ENCODE measurements at regions not wholly inside any gene's neighbourhood (a gene's known extent, or its start where the extent isn't known, plus 50 kb on each side); places are given as distances from the start of the nearest gene placed in this dataset.

GRCh38 chr6:141451511-141452353 is 681.0 kb upstream of the GJE1 start:
- no peak for DNase-seq (ENCODE audit: low read depth)

DNA sequence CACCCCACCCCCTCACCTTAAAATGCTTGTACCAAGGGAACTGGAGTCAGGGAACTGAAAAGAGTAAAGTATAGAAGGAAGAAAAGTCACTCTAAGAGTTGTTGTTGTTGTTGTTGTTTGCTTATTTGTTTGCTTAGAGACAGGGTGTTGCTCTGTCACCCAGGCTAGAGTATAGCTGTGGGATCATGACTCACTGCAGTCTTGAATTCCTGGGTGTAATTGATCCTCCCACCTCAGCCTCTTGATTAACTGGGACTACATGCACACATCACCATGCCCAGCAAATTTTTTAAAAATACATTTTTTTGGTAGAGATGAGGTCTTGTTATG is 681.6 kb upstream of the GJE1 start:
- DNase-seq (ENCODE audit: low read depth), result no peak

DNA sequence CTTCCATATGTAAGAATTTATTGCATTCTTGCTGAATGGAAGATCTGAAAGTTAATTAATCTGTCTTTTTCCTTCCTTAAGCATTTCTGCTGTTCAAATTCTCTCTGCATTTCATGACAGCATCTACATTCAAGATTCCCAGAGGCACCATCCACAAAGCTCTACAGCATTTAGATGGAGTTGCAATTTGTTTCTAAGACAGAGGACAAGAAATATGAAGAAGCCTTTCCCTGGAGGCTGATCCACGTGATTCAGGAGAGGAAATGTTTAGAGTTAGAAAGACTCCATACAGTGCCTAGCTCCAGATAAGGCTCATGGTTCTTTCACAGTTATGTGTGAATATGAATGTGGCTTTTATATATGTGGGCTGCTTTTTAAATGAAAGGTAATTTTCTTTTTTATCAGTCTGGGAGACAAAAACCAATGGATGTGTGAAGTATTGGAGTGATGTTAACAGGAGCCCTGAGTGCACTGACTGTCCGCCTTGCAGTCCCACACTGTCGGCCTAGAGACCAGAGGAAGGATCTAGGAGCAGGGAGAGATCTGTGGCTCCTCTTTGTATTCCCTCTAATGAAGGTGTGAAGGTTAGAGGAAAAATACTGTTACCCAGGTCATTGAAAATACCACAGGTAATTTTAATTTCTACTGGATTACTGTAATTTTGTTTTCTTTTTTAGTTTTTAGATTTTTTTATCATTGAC is 686.6 kb upstream of the GJE1 start:
- DNase-seq (ENCODE audit: low read depth), result no peak

GRCh38 chr6:141443668-141444289 is 688.9 kb upstream of the GJE1 start:
- no peak for DNase-seq (ENCODE audit: low read depth)

- no peak for DNase-seq (ENCODE audit: low read depth)
These were observed 689.7 kb upstream of the GJE1 start for GRCh38 chr6:141443032-141443431.

DNA sequence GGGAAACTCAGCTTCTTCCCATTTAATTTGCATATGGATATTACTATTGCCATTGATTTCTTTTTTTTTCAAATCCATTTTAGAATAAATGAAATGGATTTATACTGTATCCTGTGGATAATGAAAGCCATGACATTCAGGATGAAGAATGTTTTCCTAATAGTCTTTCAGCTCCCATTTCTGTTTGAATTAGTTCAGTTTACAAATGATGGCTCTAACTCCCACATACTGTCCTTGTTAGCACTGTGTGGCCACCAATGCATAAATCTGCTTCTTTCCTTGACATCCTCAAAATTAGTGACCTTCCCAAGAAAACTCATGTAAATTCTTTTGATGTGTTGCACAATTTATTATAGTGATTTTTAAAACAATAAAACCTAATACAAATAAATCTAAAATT is 693.2 kb upstream of the GJE1 start:
- DNase-seq (ENCODE audit: low read depth), result no peak

- no peak for DNase-seq (ENCODE audit: low read depth)
These were observed 695.0 kb upstream of the GJE1 start for GRCh38 chr6:141437685-141438084.

DNA sequence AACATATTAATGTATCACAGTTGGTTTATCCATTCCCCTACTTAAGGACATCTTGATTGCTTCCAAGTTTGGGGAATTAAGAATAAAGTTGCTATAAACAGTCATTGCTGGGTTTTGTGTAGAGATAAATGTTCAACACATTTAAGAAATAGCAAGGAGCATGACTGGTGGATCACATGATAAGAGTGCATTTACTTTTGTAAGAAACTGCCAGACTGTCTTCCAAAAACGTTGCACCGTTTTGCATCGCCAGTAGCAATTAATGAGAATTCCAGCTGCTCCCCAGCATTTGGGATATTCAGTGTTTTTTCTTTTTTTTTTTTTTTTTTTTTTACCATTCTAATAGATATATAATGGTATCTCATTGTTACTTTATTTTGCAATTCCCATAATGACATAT is 695.7 kb upstream of the GJE1 start:
- no peak for DNase-seq (ENCODE audit: low read depth)

DNA sequence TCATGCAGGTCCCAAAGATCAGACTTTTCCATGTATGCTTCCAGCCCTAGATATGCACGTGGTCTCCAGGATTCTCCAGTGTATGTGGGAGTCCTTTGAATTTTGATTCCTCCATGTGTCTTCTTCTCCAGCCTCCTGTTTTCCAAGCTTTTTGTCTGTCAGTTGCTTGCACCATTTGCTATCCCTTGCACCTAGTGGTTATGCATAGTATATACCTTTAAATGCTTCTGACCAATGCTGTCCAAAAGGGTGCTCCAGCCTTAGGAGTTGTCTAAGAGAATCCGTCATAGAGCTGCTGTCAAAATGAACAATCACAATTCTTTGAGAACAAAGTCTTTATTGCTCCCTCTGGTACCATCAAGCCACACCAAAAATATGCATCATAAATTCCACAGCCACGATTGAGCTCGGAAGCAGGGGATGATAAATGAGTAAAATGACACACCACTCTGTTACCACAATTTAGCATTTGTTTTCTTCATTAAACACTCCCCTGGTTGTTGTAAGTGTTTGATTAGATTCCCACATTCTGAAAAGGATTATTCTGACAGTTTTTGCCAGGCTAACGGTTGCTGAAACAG is 706.2 kb upstream of the GJE1 start:
- DNase-seq (ENCODE audit: low read depth), result no peak

- DNase-seq (ENCODE audit: low read depth), result no peak
These were observed 711.3 kb upstream of the GJE1 start for GRCh38 chr6:141421378-141421777.

DNA sequence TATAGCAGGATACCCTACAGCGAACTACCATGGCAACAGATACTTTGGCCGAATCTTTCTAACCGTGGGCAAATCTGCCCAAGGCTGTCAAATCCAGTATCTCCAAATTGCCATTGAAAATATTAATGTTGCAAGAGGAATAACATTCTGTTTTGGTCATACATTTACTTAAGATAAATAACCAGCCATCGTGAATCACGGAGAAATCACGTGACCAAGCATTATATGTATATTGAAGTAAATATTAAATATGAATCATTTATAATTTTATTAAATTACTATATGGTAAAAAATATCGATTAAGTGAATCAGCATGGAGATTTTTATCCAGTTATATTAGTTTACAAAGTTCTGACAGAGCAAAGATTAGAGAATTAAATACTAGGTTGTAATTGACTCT is 714.6 kb upstream of the GJE1 start:
- DNase-seq (ENCODE audit: low read depth), result no peak

DNA sequence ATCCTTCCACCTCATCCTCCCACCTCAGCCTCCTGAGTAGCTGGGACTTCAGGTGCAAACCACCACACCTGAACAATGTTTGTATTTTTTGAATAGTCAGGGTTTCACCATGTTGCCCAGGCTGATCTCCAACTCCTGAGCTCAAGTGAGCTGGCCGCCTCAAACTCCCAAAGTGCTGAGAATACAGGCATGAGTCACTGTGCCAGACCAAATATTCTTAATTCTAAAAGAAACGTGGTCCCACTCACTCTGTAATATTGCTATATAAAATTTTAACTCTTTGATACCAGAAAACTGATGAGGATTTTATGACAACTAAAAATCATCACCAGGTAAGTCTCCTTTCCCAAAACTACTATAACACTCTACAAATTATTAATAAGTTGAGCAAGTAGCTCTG is 716.8 kb upstream of the GJE1 start:
- no peak for DNase-seq (ENCODE audit: low read depth)

- no peak for DNase-seq (ENCODE audit: low read depth)
These were observed 719.5 kb upstream of the GJE1 start for GRCh38 chr6:141413196-141413595.

GRCh38 chr6:141406761-141407160 is 726.0 kb upstream of the GJE1 start:
- DNase-seq (ENCODE audit: low read depth), result no peak

DNA sequence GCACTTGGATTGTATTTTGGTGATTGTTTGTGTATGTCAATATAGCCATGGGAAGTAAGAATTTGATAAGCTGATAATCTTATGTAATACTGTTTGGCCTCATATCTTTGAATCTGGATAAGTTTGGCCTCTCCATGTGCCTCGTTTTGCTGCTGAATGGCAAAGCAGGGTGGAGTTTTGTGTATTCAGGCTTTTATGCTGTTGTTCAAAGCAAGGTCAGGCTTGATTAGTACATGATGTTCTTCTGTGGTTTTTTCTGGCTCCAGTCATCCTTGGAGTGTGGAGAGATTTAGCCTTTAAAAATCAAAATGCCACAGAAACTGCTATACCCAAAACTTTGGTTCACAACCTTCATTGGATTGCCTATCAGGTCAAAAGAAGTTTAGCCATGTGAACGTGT is 728.9 kb upstream of the GJE1 start:
- DNase-seq (ENCODE audit: low read depth), result no peak

GRCh38 chr6:141403103-141403502 is 729.6 kb upstream of the GJE1 start:
- DNase-seq (ENCODE audit: low read depth), result no peak

DNA sequence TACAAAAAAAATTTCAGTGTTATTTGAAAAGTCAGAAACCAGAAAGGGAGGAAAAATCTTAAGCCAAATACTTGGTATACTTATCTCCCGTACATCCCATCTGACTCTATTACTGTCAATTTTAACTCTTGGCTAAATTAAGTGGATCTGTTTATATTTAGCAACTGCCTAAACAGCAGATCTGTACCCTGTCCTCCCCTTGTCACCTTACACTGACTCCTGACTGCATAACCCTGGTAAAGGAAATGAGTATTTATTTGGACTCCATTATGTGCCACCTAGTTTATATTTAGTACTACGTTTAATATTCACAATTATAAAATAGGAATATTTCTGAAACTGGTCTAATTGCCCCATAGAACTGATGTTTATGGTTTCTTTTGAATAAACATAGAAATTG is 730.2 kb upstream of the GJE1 start:
- DNase-seq (ENCODE audit: low read depth), result no peak

- no peak for DNase-seq (ENCODE audit: low read depth)
These were observed 730.9 kb upstream of the GJE1 start for GRCh38 chr6:141401851-141402250.

DNA sequence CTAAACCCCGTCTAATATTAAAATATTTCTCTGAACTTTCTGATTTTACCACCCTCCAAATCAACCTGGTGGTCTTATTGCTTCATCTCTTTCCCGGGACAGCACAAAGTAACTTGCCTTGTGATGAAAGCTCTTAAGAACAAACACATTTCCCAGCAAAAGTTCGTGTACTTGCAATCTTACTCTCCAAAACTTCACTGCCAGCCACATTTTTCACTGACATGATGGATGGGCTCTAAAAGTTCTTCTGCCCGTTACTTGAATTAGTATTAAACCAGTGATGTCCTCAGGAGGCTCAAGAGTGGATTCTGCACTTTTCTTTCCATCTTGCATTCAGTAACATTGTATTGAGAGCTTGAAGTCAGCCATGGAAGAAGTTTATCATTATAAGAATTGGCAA is 731.6 kb upstream of the GJE1 start:
- no peak for DNase-seq (ENCODE audit: low read depth)

DNA sequence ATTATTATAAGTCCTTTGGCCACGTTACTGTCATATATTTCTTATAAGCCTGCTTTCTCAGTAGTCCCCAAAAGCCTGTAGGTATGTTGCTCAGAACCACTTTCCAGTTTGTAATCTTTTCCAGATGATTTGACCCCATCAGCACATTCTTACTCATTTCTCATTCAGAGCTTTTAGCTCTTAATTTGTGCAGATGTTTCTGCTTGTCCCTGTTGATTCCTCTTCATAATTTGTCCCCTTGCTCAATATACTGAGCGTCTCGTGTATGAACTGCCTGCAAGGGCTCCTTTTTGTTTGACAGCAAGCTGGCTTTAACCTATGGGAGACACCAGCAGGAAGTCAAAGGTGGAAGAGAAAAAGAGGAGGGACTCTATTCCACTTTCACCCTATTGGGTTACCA is 733.8 kb upstream of the GJE1 start:
- DNase-seq (ENCODE audit: low read depth), result no peak

- DNase-seq (ENCODE audit: low read depth), result no peak
These were observed 737.2 kb upstream of the GJE1 start for GRCh38 chr6:141395443-141396008.

- DNase-seq (ENCODE audit: low read depth), result no peak
These were observed 738.1 kb upstream of the GJE1 start for GRCh38 chr6:141394565-141395051.

GRCh38 chr6:141394125-141394536 is 738.6 kb upstream of the GJE1 start:
- DNase-seq (ENCODE audit: low read depth), result no peak

All from T-helper 22 cell (primary cell).